ENCODE measurements at regions not wholly inside any gene's neighbourhood (a gene's known extent, or its start where the extent isn't known, plus 50 kb on each side); places are given as distances from the start of the nearest gene placed in this dataset.

DNA sequence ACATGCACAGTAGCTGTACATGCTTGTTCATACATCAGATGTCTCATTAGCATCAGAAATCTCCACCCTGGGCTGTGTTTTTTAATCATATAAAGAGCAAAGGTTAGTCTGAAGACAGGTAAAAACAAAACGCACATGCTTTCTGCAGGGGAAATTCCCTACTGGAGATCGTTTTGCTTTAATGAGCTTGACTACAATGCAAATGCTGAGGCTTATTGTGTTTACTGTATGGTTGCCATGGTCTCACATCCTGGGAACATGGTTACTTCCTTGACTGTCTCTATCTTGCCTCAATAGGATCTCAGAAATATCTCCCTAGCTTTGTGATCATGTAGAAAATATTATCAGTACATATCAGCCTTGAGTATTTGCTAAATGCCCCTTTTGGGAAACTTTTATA is 336.5 kb upstream of the TFPI start:
- no peak for TF ChIP-seq POLR2A (IDR thresholded peaks at IDR 0.05)
- no peak for TF ChIP-seq CTCF (IDR thresholded peaks at IDR 0.05)

All from heart left ventricle (tissue), 13 donors.